HEK293T (cell line): ENCODE measurements at regions not wholly inside any gene's neighbourhood (a gene's known extent, or its start where the extent isn't known, plus 50 kb on each side); places are given as distances from the start of the nearest gene placed in this dataset.

ENCODE experiments used
- ARNT ChIP-seq: fragments of 450-650 bp; IDR thresholded peaks from 2 replicates; pipeline ENCODE4 v1.6.1; 2017; ENCODE audit warnings: mild to moderate bottlenecking
- BHLHE40 ChIP-seq: fragments of 450-650 bp; IDR thresholded peaks from 2 replicates; pipeline ENCODE4 v1.6.1; 2016; ENCODE audit warnings: mild to moderate bottlenecking, moderate library complexity, borderline replicate concordance
- FOXK2 ChIP-seq: fragments of 450-650 bp; IDR thresholded peaks from 2 replicates; pipeline ENCODE4 v1.6.1; 2016; ENCODE audit warnings: mild to moderate bottlenecking
- FOXM1 ChIP-seq: fragments of 450-650 bp; IDR thresholded peaks from 2 replicates; pipeline ENCODE4 v1.6.1; 2017; ENCODE audit warnings: mild to moderate bottlenecking, borderline replicate concordance
- NFRKB ChIP-seq: fragments of 450-650 bp; IDR thresholded peaks from 2 replicates; pipeline ENCODE4 v1.6.1; 2016; ENCODE audit warnings: mild to moderate bottlenecking, moderate library complexity
- PKNOX1 ChIP-seq: fragments of 450-650 bp; IDR thresholded peaks from 2 replicates; pipeline ENCODE4 v1.6.1; 2016
- SP1 ChIP-seq: fragments of 450-650 bp; IDR thresholded peaks from 2 replicates; pipeline ENCODE4 v1.6.1; 2017
- SUZ12 ChIP-seq: fragments of 450-650 bp; IDR thresholded peaks from 2 replicates; pipeline ENCODE4 v1.6.1; 2016; ENCODE audit warnings: mild to moderate bottlenecking
- TARDBP ChIP-seq: fragments of 450-650 bp; IDR thresholded peaks from 2 replicates; pipeline ENCODE4 v1.6.1; 2016

GRCh38 chr13:91278888-91279287, 68.6 kb upstream of the MIR17HG start:
- no peak for TF ChIP-seq BHLHE40
- no peak for TF ChIP-seq PKNOX1
- no peak for TF ChIP-seq TARDBP
- no peak for TF ChIP-seq NFRKB
- TF ChIP-seq SP1, result no peak
- no peak for TF ChIP-seq ARNT
- TF ChIP-seq SUZ12, result no peak
- TF ChIP-seq FOXK2, result no peak
- TF ChIP-seq FOXM1, result no peak
